Neural progenitor cell (in vitro differentiated cells): ENCODE measurements at regions not wholly inside any gene's neighbourhood (a gene's known extent, or its start where the extent isn't known, plus 50 kb on each side); places are given as distances from the start of the nearest gene placed in this dataset.
"Not testable (repeated sequence)": the region's sequence is repeated elsewhere in the genome, so short reads cannot be mapped to it uniquely, and the experiment has no call there.

Experiments
- EZH2 ChIP-seq: fragments of 200-600 bp; sonication (generic); IDR thresholded peaks from 2 replicates; pipeline ENCODE4 v1.6.1; 2017; ENCODE audit warnings: antibody characterized with exemption, mild to moderate bottlenecking, moderate library complexity
- EZH2phosphoT487 ChIP-seq: fragments of 200-600 bp; sonication (generic); IDR thresholded peaks from 2 replicates; pipeline ENCODE4 v1.6.1; 2017; ENCODE audit warnings: antibody characterized with exemption
- TF ChIP-seq, protein P1 (sequence below): fragments of 200-600 bp; sonication (generic); IDR thresholded peaks from 2 replicates; pipeline ENCODE4 v1.5.1; 2017; ENCODE audit warnings: antibody characterized with exemption, mild to moderate bottlenecking

- TF ChIP-seq, protein P1, sequence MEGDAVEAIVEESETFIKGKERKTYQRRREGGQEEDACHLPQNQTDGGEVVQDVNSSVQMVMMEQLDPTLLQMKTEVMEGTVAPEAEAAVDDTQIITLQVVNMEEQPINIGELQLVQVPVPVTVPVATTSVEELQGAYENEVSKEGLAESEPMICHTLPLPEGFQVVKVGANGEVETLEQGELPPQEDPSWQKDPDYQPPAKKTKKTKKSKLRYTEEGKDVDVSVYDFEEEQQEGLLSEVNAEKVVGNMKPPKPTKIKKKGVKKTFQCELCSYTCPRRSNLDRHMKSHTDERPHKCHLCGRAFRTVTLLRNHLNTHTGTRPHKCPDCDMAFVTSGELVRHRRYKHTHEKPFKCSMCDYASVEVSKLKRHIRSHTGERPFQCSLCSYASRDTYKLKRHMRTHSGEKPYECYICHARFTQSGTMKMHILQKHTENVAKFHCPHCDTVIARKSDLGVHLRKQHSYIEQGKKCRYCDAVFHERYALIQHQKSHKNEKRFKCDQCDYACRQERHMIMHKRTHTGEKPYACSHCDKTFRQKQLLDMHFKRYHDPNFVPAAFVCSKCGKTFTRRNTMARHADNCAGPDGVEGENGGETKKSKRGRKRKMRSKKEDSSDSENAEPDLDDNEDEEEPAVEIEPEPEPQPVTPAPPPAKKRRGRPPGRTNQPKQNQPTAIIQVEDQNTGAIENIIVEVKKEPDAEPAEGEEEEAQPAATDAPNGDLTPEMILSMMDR = peak; percentile 59
- not testable (repeated sequence) for TF ChIP-seq EZH2, EZH2phosphoT487
Measured at GRCh38 chr15:96491700-96492644, 161.5 kb downstream of the NR2F2 start.
